Endometrium (tissue), 2 donors: ENCODE measurements at regions not wholly inside any gene's neighbourhood (a gene's known extent, or its start where the extent isn't known, plus 50 kb on each side); places are given as distances from the start of the nearest gene placed in this dataset.
"Not testable (repeated sequence)": the region's sequence is repeated elsewhere in the genome, so short reads cannot be mapped to it uniquely, and the experiment has no call there.

Experiments
- FAIRE-seq: peaks from 2 replicates; lab custom pipeline; 2012; peaks lifted over from hg19 to GRCh38; lab: Jason Lieb, UNC
- donor health status: control.
- donor health status: control.

- FAIRE-seq, result no peak
Measured at GRCh38 chr13:99777873-99778272, 193.7 kb downstream of the ZIC5 start.

- no peak for FAIRE-seq
Measured at GRCh38 chr13:99774644-99775043, 196.9 kb downstream of the ZIC5 start.

- no peak for FAIRE-seq
Measured at GRCh38 chr13:99768986-99769385, 202.6 kb downstream of the ZIC5 start.

- FAIRE-seq, result no peak
Measured at GRCh38 chr13:99766641-99767045, 204.9 kb downstream of the ZIC5 start.

GRCh38 chr13:99765869-99766268 lies 205.7 kb downstream of the ZIC5 start:
- no peak for FAIRE-seq

GRCh38 chr13:99760456-99760855 lies 211.1 kb downstream of the ZIC5 start:
- no peak for FAIRE-seq

- no peak for FAIRE-seq
Measured at GRCh38 chr13:99759163-99759552, 212.4 kb downstream of the ZIC5 start.

GRCh38 chr13:99758460-99759162 lies 213.0 kb downstream of the ZIC5 start:
- no peak for FAIRE-seq

- FAIRE-seq, result no peak
Measured at GRCh38 chr13:99757756-99758459, 213.7 kb downstream of the ZIC5 start.

- no peak for FAIRE-seq
Measured at GRCh38 chr13:99756281-99756680, 215.3 kb downstream of the ZIC5 start.

- not testable (repeated sequence) for FAIRE-seq
Measured at GRCh38 chr13:99754750-99755149, 216.8 kb downstream of the ZIC5 start.

- no peak for FAIRE-seq
Measured at GRCh38 chr13:99752373-99752772, 219.2 kb downstream of the ZIC5 start.

- no peak for FAIRE-seq
Measured at GRCh38 chr13:99751517-99752199, 219.9 kb downstream of the ZIC5 start.

- no peak for FAIRE-seq
Measured at GRCh38 chr13:99750951-99751350, 220.6 kb downstream of the ZIC5 start.

GRCh38 chr13:99749271-99750019 lies 222.1 kb downstream of the ZIC5 start:
- FAIRE-seq, result no peak

- FAIRE-seq, result no peak
Measured at GRCh38 chr13:99747403-99747710, 224.2 kb downstream of the ZIC5 start.

- FAIRE-seq, result no peak
Measured at GRCh38 chr13:99746637-99747402, 224.7 kb downstream of the ZIC5 start.

GRCh38 chr13:99743094-99743493 lies 228.5 kb downstream of the ZIC5 start:
- FAIRE-seq, result no peak

GRCh38 chr13:99741960-99742359 lies 229.6 kb downstream of the ZIC5 start:
- FAIRE-seq, result no peak

- no peak for FAIRE-seq
Measured at GRCh38 chr13:99740251-99740979, 231.2 kb downstream of the ZIC5 start.

- FAIRE-seq, result no peak
Measured at GRCh38 chr13:99738626-99739025, 232.9 kb downstream of the ZIC5 start.
